KOPT-K1 (cell line): ENCODE measurements at regions not wholly inside any gene's neighbourhood (a gene's known extent, or its start where the extent isn't known, plus 50 kb on each side); places are given as distances from the start of the nearest gene placed in this dataset.
"Not testable (repeated sequence)": the region's sequence is repeated elsewhere in the genome, so short reads cannot be mapped to it uniquely, and the experiment has no call there.

ENCODE experiments used
- H3K27ac ChIP-seq: fragments of 200-600 bp; sonication (generic); 2 replicates; pipeline ENCODE4 v1.5.1; 2016; ENCODE audit warnings: antibody characterized with exemption, mild to moderate bottlenecking, low read depth, low read length; ENCODE audit not compliant: poor library complexity, severe bottlenecking
- H3K36me3 ChIP-seq: fragments of 200-600 bp; sonication (generic); 2 replicates; pipeline ENCODE4 v1.5.1; 2017; ENCODE audit warnings: antibody characterized with exemption, mild to moderate bottlenecking, low read length, moderate library complexity; ENCODE audit not compliant: insufficient read depth
- H3K9me3 ChIP-seq: fragments of 200-600 bp; sonication (generic); 2 replicates; pipeline ENCODE4 v1.5.1; 2017; ENCODE audit warnings: antibody characterized with exemption, low read length, mild to moderate bottlenecking; ENCODE audit not compliant: insufficient read depth, poor library complexity, severe bottlenecking

- Histone ChIP-seq H3K9me3 (no peaks in the 10 kb centered on the region), H3K27ac (no peak overlapping the region), H3K36me3 (no peaks in the 10 kb centered on the region)
These were observed 698.7 kb downstream of the SLITRK1 start for GRCh38 chr13:83183439-83184149.

- no peaks in the 10 kb centered on the region for H3K36me3 ChIP-seq
- H3K9me3 ChIP-seq = no peaks in the 10 kb centered on the region
- H3K27ac ChIP-seq = no peak overlapping the region
These were observed 699.4 kb downstream of the SLITRK1 start for GRCh38 chr13:83182845-83183244.

GRCh38 chr13:83178008-83178407 lies 704.3 kb downstream of the SLITRK1 start:
- Histone ChIP-seq H3K9me3 (no peaks in the 10 kb centered on the region), H3K36me3 (no peaks in the 10 kb centered on the region), H3K27ac (no peak overlapping the region)

GRCh38 chr13:83168590-83168989 lies 713.7 kb downstream of the SLITRK1 start:
- Histone ChIP-seq H3K27ac (no peak overlapping the region), H3K9me3 (no peaks in the 10 kb centered on the region), H3K36me3 (no peaks in the 10 kb centered on the region)

- H3K9me3 ChIP-seq = no peaks in the 10 kb centered on the region
- H3K36me3 ChIP-seq = no peaks in the 10 kb centered on the region
- H3K27ac ChIP-seq = no peak overlapping the region
These were observed 715.1 kb downstream of the SLITRK1 start for GRCh38 chr13:83167203-83167602.

GRCh38 chr13:83166550-83166949 lies 715.7 kb downstream of the SLITRK1 start:
- Histone ChIP-seq H3K27ac (no peak overlapping the region), H3K36me3 (no peaks in the 10 kb centered on the region), H3K9me3 (no peaks in the 10 kb centered on the region)

- Histone ChIP-seq H3K9me3 (no peaks in the 10 kb centered on the region), H3K27ac (no peak overlapping the region), H3K36me3 (no peaks in the 10 kb centered on the region)
These were observed 719.8 kb downstream of the SLITRK1 start for GRCh38 chr13:83162493-83162892.

- Histone ChIP-seq H3K9me3 (no peaks in the 10 kb centered on the region), H3K36me3 (no peaks in the 10 kb centered on the region), H3K27ac (no peak overlapping the region)
These were observed 728.4 kb downstream of the SLITRK1 start for GRCh38 chr13:83153848-83154247.

- H3K36me3 ChIP-seq = no peaks in the 10 kb centered on the region
- no peak overlapping the region for H3K27ac ChIP-seq
- no peaks in the 10 kb centered on the region for H3K9me3 ChIP-seq
These were observed 731.0 kb downstream of the SLITRK1 start for GRCh38 chr13:83151308-83151660.

GRCh38 chr13:83150616-83151307 lies 731.5 kb downstream of the SLITRK1 start:
- no peak overlapping the region for H3K27ac ChIP-seq
- H3K36me3 ChIP-seq = no peaks in the 10 kb centered on the region
- H3K9me3 ChIP-seq = no peaks in the 10 kb centered on the region

- Histone ChIP-seq H3K36me3 (no peaks in the 10 kb centered on the region), H3K9me3 (no peaks in the 10 kb centered on the region), H3K27ac (no peak overlapping the region)
These were observed 745.6 kb downstream of the SLITRK1 start for GRCh38 chr13:83136660-83137059.

- Histone ChIP-seq H3K9me3 (no peaks in the 10 kb centered on the region), H3K36me3 (no peaks in the 10 kb centered on the region), H3K27ac (no peak overlapping the region)
These were observed 756.5 kb downstream of the SLITRK1 start for GRCh38 chr13:83125791-83126190.

GRCh38 chr13:83121896-83122295 lies 760.4 kb downstream of the SLITRK1 start:
- no peaks in the 10 kb centered on the region for H3K36me3 ChIP-seq
- no peaks in the 10 kb centered on the region for H3K9me3 ChIP-seq
- no peak overlapping the region for H3K27ac ChIP-seq

- no peaks in the 10 kb centered on the region for H3K36me3 ChIP-seq
These were observed 765.2 kb downstream of the SLITRK1 start for GRCh38 chr13:83117046-83117445.

GRCh38 chr13:83101574-83102247 lies 780.6 kb downstream of the SLITRK1 start:
- H3K9me3 ChIP-seq, H3K27ac ChIP-seq, H3K36me3 ChIP-seq: not testable (repeated sequence)

More at GRCh38 chr13:83117046-83117445, 765.2 kb downstream of the SLITRK1 start:
- Histone ChIP-seq H3K9me3 (no peaks in the 10 kb centered on the region), H3K27ac (no peak overlapping the region)
